ENCODE measurements at regions not wholly inside any gene's neighbourhood (a gene's known extent, or its start where the extent isn't known, plus 50 kb on each side); places are given as distances from the start of the nearest gene placed in this dataset.

- TF ChIP-seq CTCF (IDR thresholded peaks at IDR 0.05; ENCODE audit: low read depth, low read length, missing control alignments), result no peak
- no peak for DNase-seq (ENCODE audit: low read depth)
- in situ Hi-C loops (cut with HindIII; ENCODE audit: low sequenced_read_pairs), result no loop called here
Measured at GRCh38 chr5:168055961-168056360, 235.5 kb upstream of the WWC1 start.

GRCh38 chr5:168056499-168057182 lies 234.8 kb upstream of the WWC1 start:
- no peak overlapping the region for H3K4me3 ChIP-seq (ENCODE audit: low read depth, low read length)
- DNase-seq (ENCODE audit: low read depth), result no peak
- in situ Hi-C loops (cut with HindIII; ENCODE audit: low sequenced_read_pairs), result no loop called here
- TF ChIP-seq CTCF (IDR thresholded peaks at IDR 0.05; ENCODE audit: low read depth, low read length, missing control alignments), result no peak

More at GRCh38 chr5:168055961-168056360, 235.5 kb upstream of the WWC1 start:
- H3K4me3 ChIP-seq (ENCODE audit: low read depth, low read length), result no peak overlapping the region

GRCh38 chr5:168057905-168058304 lies 233.5 kb upstream of the WWC1 start:
- TF ChIP-seq CTCF (IDR thresholded peaks at IDR 0.05; ENCODE audit: low read depth, low read length, missing control alignments), result no peak
- no peak for DNase-seq (ENCODE audit: low read depth)

GRCh38 chr5:168059131-168059530 lies 232.3 kb upstream of the WWC1 start:
- H3K4me3 ChIP-seq (ENCODE audit: low read depth, low read length), result no peak overlapping the region
- no peak for TF ChIP-seq CTCF (IDR thresholded peaks at IDR 0.05; ENCODE audit: low read depth, low read length, missing control alignments)
- DNase-seq (ENCODE audit: low read depth), result no peak
- in situ Hi-C loops (cut with HindIII; ENCODE audit: low sequenced_read_pairs), result no loop called here

More at GRCh38 chr5:168057905-168058304, 233.5 kb upstream of the WWC1 start:
- no peak overlapping the region for H3K4me3 ChIP-seq (ENCODE audit: low read depth, low read length)
- in situ Hi-C loops (cut with HindIII; ENCODE audit: low sequenced_read_pairs), result no loop called here

GRCh38 chr5:168062239-168062638 lies 229.2 kb upstream of the WWC1 start:
- DNase-seq (ENCODE audit: low read depth), result no peak
- in situ Hi-C loops (cut with HindIII; ENCODE audit: low sequenced_read_pairs), result no loop called here
- H3K4me3 ChIP-seq (ENCODE audit: low read depth, low read length), result no peak overlapping the region
- no peak for TF ChIP-seq CTCF (IDR thresholded peaks at IDR 0.05; ENCODE audit: low read depth, low read length, missing control alignments)

GRCh38 chr5:168064457-168064856 lies 227.0 kb upstream of the WWC1 start:
- TF ChIP-seq CTCF (IDR thresholded peaks at IDR 0.05; ENCODE audit: low read depth, low read length, missing control alignments), result no peak
- in situ Hi-C loops (cut with HindIII; ENCODE audit: low sequenced_read_pairs), result no loop called here
- DNase-seq (ENCODE audit: low read depth), result no peak
- H3K4me3 ChIP-seq (ENCODE audit: low read depth, low read length), result no peak overlapping the region

Data from astrocyte of the cerebellum (primary cell).